ENCODE measurements at regions not wholly inside any gene's neighbourhood (a gene's known extent, or its start where the extent isn't known, plus 50 kb on each side); places are given as distances from the start of the nearest gene placed in this dataset.
A peak's percentile ranks its signal among the peaks of the same experiment; 100 is the strongest.

DNA sequence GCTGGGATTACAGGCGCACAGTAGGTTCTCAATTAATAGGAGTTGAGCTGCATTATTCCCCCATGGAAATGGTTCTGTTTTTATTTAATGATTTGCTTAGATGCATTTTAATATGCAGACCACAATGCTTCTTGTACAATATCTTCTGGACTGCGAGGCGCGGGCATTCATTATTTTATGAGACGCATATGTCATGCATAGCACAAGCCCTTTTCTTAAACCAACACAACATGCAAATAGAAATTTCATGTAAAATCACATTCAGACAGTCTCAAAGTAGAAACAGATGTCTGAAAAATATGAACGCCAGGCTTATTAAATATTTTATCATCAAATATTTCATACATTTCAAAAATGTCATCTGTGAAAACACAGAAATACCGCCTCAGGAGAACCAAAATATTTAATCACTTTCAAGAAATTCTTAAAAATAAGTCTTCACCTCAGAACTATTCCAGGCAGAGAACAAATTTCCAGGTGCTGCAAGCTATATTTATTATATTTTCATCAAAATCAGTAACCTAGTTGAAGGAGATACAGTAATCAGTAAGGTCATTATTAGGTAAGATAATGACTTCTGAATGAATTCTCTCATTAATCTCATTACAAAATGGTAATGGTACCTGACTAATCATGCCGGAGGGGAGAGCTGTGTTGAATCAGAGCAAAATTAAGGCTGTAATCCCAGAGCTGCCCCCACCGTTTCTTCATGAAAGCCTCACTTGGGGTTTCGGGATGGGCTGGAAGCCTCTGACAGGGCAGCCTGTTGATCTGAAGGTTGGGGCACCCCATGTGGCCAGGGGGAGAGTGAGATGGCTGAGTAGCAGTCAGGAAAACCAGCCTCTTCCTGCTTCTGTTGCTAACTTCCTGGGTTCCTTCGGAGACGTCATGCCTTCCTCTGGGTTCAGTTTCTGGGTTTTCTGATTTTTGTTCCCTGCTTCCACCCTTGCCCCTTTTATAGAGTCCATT, 133.9 kb upstream of the ZNF618 start:
- no peak for DNase-seq (ENCODE audit: low read depth)

DNA sequence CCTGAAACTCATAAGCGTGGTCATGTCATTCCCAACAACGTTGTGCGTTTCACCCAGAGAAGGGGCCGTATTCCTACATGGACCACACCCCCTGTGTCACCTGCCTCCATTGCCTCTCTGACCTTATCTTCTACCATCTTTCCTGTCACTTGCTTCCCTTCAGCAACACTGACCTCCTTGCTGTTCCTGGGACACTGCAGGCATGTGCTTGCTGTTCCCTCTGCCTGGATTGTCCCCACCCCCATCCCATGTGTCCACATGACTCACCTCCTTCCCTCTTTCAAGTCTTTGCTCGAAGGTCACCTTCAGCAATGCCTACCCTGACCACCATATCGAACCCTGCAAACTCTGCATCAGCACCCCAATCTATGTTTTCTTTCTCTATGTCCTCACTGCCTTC, 133.2 kb upstream of the ZNF618 start:
- DNase-seq (ENCODE audit: low read depth) = no peak

DNA sequence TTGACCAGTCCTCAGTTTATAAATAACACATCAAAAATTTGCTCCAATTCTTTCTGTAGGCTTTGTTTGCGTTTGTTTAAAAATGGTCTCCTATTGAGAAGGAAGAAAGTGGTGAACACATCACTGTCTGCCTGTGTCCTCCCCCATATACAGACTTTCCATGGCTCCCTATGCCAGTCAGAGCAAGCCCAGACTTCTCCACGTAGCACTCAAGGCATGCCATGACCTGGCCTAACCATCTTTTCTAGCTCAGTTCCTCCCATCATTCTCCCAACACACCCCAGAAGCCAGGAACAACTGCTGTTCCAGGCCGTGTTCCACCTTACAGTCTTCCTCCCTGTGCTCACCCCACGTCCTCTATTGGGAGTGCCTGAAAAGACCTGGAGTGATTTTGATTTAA, 129.6 kb upstream of the ZNF618 start:
- no peak for DNase-seq (ENCODE audit: low read depth)

DNA sequence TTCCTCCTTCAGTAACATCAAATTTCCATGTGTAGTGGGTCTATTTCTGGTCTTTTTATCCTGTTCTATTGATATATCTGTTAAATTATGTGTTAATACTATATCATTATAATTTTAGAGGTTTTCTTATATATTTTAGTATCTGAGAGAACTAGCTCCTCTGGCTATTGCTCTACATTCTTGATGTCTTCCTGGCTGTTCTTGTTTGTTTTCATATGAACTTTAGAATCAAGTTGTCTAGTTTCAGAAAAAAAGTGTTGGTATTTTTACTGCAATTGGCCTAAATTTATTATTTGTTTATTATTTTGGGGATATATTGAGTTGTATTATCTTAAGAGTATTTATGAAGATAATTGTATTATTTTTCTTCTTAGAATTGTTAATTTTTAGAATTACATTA, 128.0 kb upstream of the ZNF618 start:
- DNase-seq (ENCODE audit: low read depth) = no peak

DNA sequence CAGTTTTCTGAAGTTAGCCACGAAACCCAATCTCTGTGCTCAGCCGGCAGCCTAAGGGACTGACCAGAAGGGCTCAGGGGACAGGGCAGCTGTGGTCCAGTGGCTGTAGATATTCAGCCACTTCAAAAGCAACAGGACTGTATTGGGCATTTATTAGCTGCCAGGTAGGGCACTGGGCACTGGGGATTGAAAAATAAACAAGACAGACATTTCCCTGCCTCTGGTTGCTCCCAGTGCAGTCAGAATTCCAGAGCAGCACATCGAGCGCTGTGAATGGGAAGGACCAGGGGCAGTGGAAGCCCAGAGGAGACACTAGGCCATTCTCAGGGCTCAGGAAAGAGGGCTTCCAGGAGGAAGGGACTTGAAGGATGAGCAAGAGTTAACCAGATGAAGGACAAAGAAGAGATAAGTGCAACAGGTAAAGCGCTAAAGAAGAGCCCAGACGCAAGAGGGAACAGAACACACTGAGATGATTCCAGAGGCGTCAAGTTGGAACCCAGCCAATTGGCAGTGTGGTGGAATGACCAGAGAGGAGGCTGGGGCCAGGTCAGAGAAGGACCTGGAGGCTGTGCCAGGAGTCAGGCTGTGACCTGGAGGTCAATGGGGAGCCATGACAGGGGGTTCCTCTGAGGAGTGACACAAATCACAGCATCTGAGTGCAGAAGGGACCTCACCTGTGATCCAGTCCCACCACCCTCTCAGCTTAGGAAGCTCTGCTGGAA, 122.5 kb upstream of the ZNF618 start:
- no peak for DNase-seq (ENCODE audit: low read depth)

DNA sequence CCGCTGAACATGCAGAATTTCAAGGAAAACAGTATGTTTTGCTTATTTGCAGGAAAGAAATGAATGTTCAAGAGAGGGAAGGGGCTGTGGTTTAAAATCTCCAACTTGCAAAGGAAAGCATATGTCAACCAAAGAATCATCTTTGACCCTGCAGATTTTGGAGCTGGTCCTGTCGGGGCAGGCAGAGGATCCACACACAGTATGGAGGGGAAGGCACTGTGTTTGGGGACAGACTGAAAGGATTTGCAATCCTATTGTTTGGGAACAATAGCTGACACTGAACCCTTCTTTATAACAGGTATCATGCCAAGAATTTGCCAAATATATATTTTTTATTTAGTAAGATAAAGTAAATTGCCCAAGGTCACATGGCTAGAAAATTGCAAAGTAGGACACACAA, 121.4 kb upstream of the ZNF618 start:
- no peak for DNase-seq (ENCODE audit: low read depth)

GRCh38 chr9:113755433-113755832, 120.7 kb upstream of the ZNF618 start:
- no peak for DNase-seq (ENCODE audit: low read depth)

DNA sequence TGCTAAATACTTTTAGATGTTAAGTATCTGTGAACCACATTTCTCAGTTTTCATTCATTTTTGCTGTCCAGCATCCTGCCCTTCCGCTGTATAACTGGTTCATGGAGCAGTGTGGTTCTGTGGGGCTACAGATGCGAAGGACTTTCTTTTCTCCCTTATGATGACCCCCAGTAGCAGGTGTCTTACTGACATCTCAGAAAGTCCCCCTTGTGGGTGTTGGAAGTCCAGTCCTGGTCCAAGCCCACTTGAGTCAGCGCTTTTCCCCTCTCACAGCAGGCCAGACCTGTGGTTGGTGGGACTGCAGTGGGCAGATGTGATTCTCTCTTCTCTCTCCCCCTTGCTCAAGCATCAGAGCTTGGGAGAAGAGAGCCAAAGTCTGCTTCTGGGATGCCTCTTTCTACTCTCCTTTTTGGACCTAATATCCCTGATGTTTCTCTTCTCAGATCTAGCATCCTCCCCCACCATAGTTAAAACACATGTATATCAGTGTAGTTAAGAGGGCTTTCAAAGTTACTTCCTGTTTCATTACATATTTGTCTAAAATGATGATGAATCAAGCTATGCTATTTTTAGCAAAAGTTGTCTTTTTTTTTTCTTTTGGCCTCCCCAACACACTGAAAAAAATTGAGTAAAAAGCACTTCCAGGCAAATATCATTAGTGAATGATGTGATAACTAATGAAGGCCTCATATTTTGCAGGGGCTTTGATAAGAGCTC, 119.5 kb upstream of the ZNF618 start:
- DNase-seq (ENCODE audit: low read depth) = no peak

DNA sequence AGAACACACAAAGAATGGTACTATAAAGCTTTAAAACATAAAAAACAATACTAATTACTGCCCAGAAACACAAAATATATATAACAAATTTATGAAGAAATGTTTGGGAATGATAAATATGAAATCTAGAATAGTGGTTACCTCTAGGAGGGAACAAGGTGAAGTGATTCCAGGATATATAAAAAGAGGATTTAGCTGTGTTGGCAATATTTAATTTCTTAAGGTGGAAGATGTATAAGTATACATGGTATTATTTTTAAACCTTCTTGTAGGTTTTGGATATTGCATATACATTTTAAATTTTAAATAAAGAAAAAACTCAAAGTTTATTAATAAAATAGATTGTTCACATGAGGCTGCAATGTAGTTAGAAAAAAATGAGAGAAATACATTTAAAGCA, 112.7 kb upstream of the ZNF618 start:
- DNase-seq (ENCODE audit: low read depth) = no peak

DNA sequence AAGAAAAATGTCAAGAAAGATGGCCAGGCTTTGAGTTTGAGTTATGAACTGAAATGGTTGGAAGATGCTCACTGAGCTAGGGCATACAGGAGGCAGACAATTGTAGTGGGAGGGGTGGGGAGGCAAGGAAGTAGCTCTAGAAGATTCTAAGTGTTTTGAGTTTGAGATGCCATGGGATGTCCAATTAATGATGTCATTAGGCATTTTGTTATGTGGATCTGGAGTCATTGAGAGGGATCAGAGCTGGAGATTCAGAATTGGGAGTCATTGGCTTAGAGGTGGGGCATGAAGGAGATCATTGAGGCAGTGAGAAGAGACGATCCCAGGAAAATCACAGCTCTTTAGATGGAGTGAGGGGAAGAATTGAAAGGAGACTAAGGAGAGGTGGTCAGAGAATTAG, 111.5 kb upstream of the ZNF618 start:
- DNase-seq (ENCODE audit: low read depth) = no peak

DNA sequence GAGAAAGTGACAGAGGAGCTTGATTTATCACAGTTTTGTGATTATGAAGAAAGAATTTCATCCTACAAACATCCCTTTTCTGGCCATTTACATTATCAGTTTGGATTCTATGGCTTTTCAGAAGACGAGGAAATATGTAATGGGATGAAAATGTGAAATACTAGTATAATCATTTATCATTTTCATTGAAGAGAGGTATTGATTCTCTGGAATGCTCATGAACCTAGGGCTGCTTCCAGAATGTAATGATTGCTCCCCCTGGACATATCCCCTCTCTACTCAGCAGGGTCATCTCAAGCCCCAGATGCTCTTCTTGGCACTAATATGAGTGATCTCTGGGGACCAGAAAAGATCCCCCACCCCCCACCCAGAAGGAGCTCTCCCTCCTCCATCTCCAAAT, 106.7 kb upstream of the ZNF618 start:
- DNase-seq (ENCODE audit: low read depth) = no peak

DNA sequence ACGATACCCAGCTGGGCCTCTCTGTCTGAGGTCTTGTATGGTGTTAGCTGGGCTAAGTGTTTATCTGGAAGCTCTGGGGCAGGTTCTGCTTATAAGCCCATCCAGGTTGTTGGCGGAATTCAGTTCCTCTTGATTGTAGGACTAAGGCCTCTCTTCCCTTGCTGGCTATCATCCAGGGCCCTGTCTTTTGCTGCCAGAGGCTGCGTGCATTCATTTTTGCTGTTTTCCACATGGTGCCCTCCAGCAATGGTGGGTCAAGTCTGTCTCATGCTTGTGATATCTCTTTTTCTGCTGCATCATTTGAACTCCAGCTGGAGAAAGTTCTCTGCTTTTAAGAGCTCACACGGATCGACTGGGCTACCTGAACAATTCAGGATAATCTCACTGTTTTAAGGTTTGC, 105.7 kb upstream of the ZNF618 start:
- no peak for DNase-seq (ENCODE audit: low read depth)

- DNase-seq (ENCODE audit: low read depth) = no peak
These were observed 104.9 kb upstream of the ZNF618 start for GRCh38 chr9:113771199-113771598.

- DNase-seq (ENCODE audit: low read depth) = peak; percentile 13
These were observed 103.8 kb upstream of the ZNF618 start for GRCh38 chr9:113772121-113772810.

DNA sequence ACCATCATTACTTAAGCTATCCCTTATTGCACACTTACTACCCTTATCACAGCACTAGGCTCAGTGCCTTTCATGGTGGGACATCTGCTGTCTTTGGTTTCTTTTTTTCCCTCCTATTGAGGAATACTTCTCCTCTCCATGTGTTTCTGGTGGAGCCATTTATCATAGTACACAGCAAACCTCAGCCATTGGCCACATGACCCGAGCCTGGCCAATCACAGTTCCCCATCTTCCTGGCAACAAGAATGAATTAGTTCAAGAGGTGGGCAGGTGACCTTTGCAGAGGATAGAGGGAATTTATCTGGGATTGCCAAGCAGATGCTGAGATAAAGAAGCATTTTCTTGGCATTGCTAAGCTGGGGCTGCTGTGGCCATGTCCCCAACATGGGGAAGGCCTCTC, 101.1 kb upstream of the ZNF618 start:
- no peak for DNase-seq (ENCODE audit: low read depth)

DNA sequence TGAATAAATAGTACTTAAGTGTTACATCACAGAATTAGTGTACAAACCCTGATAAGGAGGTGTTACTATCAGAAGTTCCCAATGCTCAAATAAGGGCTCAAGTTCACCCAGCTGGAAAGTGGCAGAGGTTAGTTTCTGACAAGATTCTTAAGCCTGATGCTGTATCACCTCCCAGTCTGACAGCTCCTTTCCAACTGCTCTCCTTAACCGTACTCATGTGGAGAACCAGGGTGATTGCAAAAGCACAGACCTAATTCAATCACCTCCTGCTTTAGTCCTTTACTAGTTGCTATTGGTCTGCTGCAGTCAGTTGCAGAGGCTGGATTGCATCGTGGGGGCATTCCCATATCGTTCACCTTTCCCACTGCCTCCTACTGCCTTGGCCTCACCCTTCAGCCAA, 100.4 kb upstream of the ZNF618 start:
- no peak for DNase-seq (ENCODE audit: low read depth)

- no peak for DNase-seq (ENCODE audit: low read depth)
These were observed 99.9 kb upstream of the ZNF618 start for GRCh38 chr9:113776194-113776593.

GRCh38 chr9:113781381-113781780, 94.7 kb upstream of the ZNF618 start:
- no peak for DNase-seq (ENCODE audit: low read depth)

DNA sequence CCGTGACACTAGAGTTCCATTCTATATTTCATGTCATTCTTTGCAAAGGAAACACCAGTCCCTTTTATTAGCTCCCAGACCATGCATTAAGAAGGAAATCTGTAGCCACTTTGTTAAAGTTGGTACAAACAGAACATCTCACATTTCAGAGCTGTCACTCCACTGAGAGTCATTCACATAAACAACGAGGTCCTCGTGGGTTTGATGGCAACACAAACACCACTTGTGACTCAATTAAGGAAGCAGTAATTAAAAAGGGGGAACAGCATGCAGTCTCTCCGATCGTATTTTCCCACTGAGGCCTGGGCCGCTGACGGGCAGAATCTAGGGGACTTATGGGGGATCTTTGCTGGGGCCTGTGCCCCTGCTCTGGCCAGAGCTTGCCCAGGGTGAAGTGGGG, 94.2 kb upstream of the ZNF618 start:
- DNase-seq (ENCODE audit: low read depth) = no peak

DNA sequence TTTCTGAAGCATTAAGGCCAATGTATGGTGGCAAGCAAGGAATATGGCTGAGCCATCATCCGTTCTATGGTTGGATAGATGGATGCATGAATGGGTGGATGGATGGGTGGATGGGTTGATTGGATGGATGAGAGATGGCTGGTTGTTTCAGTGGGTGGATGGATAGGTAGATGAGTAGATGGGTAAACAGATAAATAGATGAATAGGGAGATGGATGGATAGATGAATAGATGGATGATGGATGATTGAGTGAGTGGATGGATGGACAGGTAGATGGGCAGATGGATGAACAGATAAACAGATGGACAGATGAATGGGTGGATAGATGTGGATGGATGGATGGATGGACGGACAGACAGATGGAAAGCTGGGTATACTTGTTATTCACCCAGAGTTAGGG, 92.6 kb upstream of the ZNF618 start:
- DNase-seq (ENCODE audit: low read depth) = no peak

DNA sequence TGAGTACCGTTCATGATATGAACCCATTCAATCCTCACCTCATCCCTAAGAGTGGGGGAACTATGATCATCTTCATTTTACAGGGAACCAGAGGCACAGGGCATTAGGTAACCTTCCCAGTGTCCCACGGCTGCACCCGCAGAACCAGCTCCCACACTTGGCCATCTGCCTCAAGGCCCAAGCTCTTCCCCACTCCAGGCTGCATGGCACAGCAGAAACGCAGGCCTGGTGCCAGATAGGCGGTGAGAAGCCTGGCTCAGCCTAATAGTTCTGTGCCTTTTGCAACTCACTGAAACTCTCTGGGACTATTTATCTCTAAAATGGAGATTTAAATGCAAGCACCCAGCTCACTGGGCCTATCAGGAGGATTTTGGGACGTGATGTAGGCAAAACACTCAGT, 90.8 kb upstream of the ZNF618 start:
- DNase-seq (ENCODE audit: low read depth) = no peak

GRCh38 chr9:113786071-113786470, 90.0 kb upstream of the ZNF618 start:
- no peak for DNase-seq (ENCODE audit: low read depth)
